Activated CD8-positive, alpha-beta memory T cell treated with anti-CD3 and anti-CD28 coated beads, Interleukin-2, amount 50 U/mL, for 48 hours (primary cell): ENCODE measurements at regions not wholly inside any gene's neighbourhood (a gene's known extent, or its start where the extent isn't known, plus 50 kb on each side); places are given as distances from the start of the nearest gene placed in this dataset.
"Not testable (repeated sequence)": the region's sequence is repeated elsewhere in the genome, so short reads cannot be mapped to it uniquely, and the experiment has no call there.

Source experiments
- DNase-seq: peaks from one replicate; pipeline ENCODE4 v3.0.0-alpha.2; 2020

DNA sequence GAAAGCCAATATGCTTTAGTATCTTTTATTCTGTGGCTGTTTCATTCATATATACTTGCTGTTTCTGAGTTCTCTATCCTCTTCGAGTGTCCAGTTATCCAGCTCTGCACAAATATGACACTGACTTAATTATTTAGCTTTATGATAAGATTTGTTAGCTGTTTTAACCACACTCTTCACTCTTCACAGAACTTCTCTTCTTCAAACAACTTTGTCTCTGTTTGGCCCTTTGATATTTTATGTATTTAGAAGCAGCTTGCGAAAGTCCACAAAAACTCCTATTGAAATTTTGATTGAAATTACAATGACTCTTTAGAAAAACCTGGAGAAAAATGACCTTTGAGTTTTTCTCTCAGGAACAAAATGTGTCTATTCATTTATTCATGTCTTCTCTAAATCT, 407.0 kb downstream of the CPS1 start:
- DNase-seq = no peak

DNA sequence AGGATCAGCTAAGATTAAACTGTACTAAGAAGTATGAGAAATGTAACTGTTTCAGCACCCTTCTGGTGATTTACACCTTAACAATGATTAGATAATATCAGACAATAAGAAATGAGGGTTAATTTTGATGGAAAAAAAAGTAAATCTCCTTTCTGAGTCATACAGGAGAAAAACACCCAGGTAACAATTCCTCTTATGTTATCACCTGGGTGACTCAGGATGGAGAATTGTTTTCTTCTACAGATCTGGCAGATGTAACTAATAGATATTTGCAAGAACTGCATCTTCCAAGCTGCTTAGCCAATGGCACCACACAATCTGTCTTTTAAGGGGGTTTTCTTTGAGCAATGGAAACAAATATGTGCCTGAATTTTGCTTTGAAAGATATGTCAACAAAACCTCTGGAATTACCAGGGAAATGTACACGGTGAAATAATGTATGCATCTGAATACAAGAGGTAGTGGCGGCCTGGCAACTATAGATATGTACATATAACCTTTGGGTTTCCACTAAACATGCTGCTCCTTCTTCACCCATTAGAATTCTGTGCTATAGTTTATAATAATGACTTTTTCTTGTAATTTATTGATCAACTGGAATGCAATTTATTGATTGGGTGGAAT, 407.9 kb downstream of the CPS1 start:
- no peak for DNase-seq

- no peak for DNase-seq
These were observed 409.1 kb downstream of the CPS1 start for GRCh38 chr2:210965472-210965871.

GRCh38 chr2:210966330-210966729, 409.9 kb downstream of the CPS1 start:
- no peak for DNase-seq

- DNase-seq = no peak
These were observed 415.0 kb downstream of the CPS1 start for GRCh38 chr2:210971431-210971830.

DNA sequence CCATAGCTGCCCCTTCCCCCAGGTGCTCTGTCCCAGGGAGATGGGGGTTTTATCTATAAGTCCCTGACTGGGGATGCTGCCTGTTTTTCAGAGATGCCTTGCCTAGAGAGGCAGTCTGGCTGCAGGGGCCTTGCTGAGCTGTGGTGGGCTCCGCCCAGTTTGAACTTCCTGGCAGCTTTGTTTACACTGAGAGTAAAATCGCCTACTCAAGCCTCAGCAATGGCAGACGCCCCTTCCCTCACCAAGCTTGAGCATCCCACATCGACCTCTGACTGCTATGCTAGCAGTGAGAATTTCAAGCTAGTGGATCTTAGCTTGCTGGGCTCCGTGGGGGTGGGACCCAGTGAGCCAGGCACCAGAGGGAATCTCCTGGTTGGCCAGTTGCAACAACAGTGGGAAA, 430.4 kb downstream of the CPS1 start:
- DNase-seq = not testable (repeated sequence)

DNA sequence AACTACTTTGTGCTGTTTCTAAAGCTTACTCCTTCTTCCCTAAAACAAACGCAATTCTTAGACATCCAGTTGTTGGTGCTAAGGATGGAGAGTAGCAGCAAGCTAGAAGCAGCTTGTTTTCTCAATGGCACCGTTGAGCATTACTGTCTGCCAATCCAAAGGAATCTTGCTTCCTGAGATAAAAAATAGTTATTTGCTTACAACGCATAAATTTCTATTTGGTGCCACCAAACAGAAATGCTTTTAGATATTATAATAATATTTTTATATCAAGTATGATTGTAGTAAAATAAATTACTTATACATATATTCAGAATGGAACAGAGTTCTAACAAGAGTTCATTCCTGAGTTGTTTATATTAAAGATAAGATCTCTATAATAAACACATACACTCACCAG, 434.7 kb downstream of the CPS1 start:
- DNase-seq = no peak

GRCh38 chr2:210994104-210994503, 437.7 kb downstream of the CPS1 start:
- DNase-seq = no peak

DNA sequence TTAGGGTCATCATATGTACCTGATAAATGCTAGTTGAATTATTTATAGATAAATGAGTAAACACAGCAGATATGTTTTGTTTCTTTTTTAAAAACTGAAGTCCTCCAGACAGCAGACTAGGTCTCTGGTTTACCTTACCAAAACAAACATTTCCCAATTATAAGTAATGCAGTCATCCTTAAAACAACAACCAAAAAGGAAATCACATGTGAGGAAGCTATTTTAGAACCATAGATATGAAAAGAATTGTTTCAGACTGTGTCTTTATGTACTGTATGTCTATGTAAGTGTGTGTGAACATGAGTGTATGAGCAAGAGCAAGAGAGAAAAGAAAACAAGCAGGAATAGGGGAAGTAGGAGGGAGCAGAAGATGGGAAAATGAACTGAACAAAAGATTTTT, 441.0 kb downstream of the CPS1 start:
- DNase-seq = no peak

- DNase-seq = no peak
These were observed 441.9 kb downstream of the CPS1 start for GRCh38 chr2:210998334-210998733.

DNA sequence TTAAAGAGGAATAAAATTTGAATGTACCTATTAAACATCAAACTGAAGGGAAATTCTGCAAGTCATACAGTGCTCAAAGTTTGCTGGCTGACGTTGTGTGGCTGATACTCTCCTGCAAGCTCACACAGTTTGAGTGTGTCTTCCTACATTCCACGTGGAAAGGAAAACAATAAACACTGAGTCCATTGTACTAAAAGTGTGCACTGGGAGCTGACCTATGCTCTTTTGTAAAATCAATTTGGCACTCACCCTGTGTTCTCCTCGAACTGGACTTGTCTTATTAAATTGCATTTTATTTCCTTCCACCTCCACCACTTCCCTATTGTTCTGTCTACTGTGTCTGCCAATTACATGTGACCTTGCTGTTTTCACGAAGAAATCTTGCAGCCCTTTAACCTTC, 458.0 kb downstream of the CPS1 start:
- no peak for DNase-seq

DNA sequence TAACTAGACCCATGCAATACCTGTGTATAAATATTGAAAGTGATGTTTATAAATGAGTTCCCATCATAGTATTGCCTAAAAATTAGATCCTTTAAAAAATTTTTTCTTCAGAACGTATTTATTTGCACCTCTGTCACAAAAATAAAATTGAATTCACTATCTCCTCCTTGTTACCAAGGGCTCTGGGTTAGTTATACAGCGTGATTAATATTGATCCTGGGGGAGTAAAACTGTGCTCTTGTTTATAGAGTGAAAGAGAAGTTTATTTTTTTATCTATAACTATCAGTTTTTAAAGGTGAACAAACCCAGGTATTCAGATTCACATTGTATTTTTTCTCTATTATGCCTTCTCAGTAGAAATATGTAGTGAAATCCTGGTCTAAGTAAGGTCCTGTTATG, 458.5 kb downstream of the CPS1 start:
- no peak for DNase-seq

DNA sequence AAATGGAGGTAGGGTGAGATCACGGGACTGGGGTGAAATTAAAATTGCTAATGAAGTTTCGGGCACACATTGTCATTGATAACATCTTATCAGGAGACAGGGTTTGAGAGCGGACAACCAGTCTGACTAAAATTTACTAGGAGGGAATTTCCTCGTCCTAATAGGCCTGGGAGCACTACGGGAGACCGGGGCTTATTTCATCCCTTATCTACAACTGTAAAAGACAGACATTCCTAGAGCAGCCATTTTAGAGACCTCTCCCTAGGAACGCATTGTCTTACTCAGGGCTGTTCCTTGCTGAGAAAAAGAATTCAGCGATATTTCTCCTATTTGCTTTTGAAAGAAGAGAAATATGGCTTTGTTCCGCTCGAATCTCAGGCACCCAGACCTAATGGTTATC, 468.7 kb downstream of the CPS1 start:
- not testable (repeated sequence) for DNase-seq

DNA sequence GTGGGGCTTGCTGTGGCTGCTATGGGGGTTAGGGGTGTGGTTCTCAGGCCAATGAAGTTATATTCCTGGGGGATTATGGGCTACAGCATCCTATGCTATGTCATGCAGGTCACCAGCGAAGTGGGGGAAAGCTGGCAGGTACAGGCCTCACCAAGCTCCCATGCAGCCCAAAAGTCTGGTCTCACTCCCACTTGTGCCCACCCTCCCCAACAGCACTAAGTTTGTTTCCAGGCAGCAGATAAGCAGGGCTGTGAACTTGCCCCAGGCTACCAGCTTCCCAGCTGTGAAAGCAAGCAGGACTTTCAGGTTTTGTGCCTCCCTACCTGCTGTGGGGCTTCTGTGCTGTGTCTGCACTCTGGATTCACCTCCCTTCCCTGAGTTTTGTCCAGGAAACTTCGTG, 469.7 kb downstream of the CPS1 start:
- no peak for DNase-seq

DNA sequence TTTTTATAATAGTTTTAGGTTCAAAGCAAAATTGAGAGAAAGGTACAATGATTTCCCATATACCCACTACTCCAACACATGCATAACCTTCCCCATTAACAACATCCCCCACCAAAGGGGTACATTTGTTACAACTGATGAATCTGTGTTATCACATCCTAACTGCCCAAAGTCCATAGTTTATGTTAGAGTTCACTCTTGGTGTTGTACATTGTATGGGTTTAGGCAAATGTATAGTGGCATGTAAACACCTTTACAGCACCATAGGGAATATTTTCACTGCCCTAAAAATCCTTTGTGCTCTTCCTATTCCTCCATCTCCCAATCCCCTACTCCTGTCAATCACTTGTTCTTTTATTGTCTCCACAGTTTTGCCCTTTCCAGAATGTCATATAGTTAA, 471.6 kb downstream of the CPS1 start:
- DNase-seq = no peak

GRCh38 chr2:211033765-211034164, 477.4 kb downstream of the CPS1 start:
- no peak for DNase-seq

GRCh38 chr2:211035548-211036185, 479.3 kb downstream of the CPS1 start:
- no peak for DNase-seq

DNA sequence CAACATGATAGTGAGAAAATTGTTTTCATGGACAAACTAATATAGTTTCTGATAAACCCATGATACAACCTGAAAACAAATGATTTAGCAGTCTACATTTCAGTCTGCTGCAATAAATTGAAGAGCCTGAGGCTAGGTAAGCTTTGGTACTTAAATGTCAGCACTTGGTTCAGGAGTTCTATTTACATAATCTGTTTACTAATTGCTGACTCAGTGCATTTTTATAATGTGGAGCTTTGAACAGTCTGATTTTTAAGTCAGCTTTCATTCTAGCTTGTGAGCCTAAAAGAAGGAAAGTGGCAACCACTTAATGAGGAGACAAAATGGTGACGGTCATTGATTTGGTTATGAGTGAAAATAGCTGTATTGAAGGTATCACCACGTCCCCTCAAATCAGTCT, 488.6 kb downstream of the CPS1 start:
- no peak for DNase-seq

GRCh38 chr2:211049321-211050018, 493.1 kb downstream of the CPS1 start:
- no peak for DNase-seq

GRCh38 chr2:211055438-211055837, 499.0 kb downstream of the CPS1 start:
- DNase-seq = no peak

DNA sequence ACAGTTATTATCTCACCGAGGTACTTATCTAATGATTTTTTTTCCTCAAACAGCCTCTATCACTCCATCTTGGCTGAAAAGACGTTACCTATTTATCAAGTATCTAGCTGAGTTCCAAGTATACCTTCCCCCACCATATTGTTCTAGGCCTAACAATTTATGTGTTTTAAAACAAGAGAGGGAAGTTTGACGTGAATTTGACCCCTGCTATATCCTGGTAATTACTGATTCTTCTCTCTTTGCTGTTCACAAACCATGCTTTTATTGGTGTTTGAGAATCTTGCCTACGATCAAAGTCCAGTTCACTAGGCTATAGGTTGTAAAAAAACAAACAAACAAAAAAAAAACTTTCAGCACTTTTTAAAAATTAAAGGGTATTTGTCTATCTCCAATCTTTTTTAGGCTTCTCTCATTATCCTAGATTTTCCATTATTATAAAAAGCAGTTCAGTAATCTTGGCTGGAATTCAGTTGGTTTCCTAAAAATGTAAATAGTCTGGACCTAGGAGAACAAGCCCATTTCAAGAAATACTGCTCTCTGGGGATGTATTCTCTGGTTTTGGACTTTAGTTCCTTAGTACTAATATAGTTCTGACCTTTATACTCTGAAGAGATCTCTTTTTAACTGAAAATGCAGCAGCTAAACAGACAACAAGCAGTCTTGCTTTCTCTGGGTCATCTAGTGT, 505.4 kb downstream of the CPS1 start:
- DNase-seq = no peak

DNA sequence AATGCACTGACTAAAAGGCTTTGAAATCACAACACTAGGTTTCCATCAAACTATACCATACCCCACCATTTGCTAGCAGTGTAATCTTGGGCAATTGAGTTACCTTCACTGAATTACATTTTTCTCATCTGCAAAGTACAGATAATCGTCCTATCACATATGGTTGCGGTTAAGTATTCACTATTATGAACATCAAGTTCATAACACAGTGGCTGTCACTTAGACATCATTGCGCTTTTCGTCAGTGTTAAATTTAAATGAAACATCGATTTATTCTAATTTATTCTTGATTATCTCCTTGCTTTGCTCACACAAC, 505.9 kb downstream of the CPS1 start:
- no peak for DNase-seq

DNA sequence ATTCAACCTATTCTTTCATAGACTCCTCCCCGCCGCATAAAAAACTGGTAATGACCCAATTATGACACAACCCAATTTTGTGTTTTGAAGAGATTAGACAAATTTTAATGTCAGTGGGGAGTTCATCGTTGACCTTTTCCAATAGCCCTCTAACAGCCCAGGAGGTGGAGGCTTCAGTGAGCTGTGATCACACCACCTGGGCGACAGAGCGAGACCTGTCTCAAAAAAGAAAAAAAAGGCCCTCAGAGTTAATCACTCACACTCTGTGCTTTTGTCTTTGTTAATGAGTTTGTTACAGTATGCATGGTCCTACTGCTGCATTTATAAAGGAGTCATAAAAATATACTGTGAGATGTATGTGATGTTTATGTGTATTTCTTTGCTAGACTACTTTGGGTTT, 510.6 kb downstream of the CPS1 start:
- no peak for DNase-seq

GRCh38 chr2:211068108-211068780, 511.8 kb downstream of the CPS1 start:
- DNase-seq = no peak
